Calu3 (cell line): ENCODE measurements at regions not wholly inside any gene's neighbourhood (a gene's known extent, or its start where the extent isn't known, plus 50 kb on each side); places are given as distances from the start of the nearest gene placed in this dataset.

Experiments used
- BruUV-seq: library from RNA; stranded (reverse); fragments of 400-500 nt; replicated peaks from 2 replicates; lab custom pipeline; 2021; lab: Mats Ljungman, UMichigan
- CTCF ChIA-PET: fragments of 300-600 bp; sonication (Branson Sonifier 250); formaldehyde crosslinking; loops from one replicate; lab custom pipeline; 2022; ENCODE audit warnings: antibody characterized with exemption; lab: Charles Lee
- DNase-seq: peaks from one replicate; pipeline ENCODE4 v3.0.0; 2022
- H3K27ac Mint-ChIP-seq: one replicate; pipeline ENCODE4 v1.8.0; 2022; ENCODE audit warnings: mixed read lengths; ENCODE audit not compliant: unreplicated experiment
- H3K27me3 Mint-ChIP-seq: one replicate; pipeline ENCODE4 v1.8.0; 2022; ENCODE audit warnings: mixed read lengths; ENCODE audit not compliant: unreplicated experiment
- H3K36me3 Mint-ChIP-seq: one replicate; pipeline ENCODE4 v1.8.0; 2022; ENCODE audit warnings: mild to moderate bottlenecking, moderate library complexity, mixed read lengths; ENCODE audit not compliant: insufficient read depth, unreplicated experiment
- H3K4me1 Mint-ChIP-seq: one replicate; pipeline ENCODE4 v1.8.0; 2022; ENCODE audit warnings: mild to moderate bottlenecking, low read depth, mixed read lengths; ENCODE audit not compliant: unreplicated experiment
- H3K4me3 Mint-ChIP-seq: one replicate; pipeline ENCODE4 v1.8.0; 2022; ENCODE audit warnings: mild to moderate bottlenecking, low read depth, moderate library complexity, mixed read lengths; ENCODE audit not compliant: unreplicated experiment
- H3K9me3 Mint-ChIP-seq: one replicate; pipeline ENCODE4 v1.8.0; 2022; ENCODE audit warnings: low read depth, mixed read lengths; ENCODE audit not compliant: unreplicated experiment
- intact Hi-C: fragments of 100-400 bp; cut with micrococcal nuclease; formaldehyde crosslinking; loops from one replicate; pipeline ENCODE4 v1.10.0; 2022; ENCODE audit not compliant: unreplicated experiment
- TF ChIP-seq, protein P1 (sequence below): fragments of 200-600 bp; IDR thresholded peaks from one replicate; pipeline ENCODE4 v1.8.0; 2022; ENCODE audit warnings: antibody characterized with exemption; ENCODE audit not compliant: unreplicated experiment

DNA sequence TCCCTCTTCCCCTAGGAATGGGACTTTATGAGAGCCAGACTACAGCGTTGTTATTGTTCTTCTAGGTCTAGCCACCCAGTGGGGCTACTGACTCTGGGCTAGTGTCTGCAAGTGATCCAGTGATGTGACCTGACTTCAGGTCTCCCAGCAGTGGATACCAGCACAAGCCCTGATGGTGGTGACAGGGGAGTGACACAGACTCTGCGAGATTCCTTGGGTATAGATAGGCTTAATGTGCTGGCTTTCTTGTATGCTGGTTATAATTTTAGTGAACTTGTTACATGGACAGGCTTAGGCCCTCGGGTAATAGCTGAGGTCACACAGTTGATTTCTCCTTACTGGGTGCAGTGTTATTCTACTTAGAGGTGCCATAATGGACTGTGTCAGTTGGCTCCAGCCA, 106.9 kb downstream of the TBC1D30 start:
- DNase-seq, result no peak
- intact Hi-C loops, result no loop called here
- BruUV-seq, result no TSS peak
- TF ChIP-seq, protein P1, sequence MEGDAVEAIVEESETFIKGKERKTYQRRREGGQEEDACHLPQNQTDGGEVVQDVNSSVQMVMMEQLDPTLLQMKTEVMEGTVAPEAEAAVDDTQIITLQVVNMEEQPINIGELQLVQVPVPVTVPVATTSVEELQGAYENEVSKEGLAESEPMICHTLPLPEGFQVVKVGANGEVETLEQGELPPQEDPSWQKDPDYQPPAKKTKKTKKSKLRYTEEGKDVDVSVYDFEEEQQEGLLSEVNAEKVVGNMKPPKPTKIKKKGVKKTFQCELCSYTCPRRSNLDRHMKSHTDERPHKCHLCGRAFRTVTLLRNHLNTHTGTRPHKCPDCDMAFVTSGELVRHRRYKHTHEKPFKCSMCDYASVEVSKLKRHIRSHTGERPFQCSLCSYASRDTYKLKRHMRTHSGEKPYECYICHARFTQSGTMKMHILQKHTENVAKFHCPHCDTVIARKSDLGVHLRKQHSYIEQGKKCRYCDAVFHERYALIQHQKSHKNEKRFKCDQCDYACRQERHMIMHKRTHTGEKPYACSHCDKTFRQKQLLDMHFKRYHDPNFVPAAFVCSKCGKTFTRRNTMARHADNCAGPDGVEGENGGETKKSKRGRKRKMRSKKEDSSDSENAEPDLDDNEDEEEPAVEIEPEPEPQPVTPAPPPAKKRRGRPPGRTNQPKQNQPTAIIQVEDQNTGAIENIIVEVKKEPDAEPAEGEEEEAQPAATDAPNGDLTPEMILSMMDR, result no peak
- Mint-ChIP-seq H3K4me3 (no peak overlapping the region), H3K9me3 (no peaks in the 10 kb centered on the region), H3K27ac (no peak overlapping the region), H3K36me3 (no peaks in the 10 kb centered on the region), H3K27me3 (no peaks in the 10 kb centered on the region), H3K4me1 (no peaks in the 10 kb centered on the region)
- CTCF ChIA-PET, result interaction anchor here (0.6 kb wide), 1 partner anchor 10 kb away, joined by 3 read pairs; no protein-coding TSS in a partner anchor

DNA sequence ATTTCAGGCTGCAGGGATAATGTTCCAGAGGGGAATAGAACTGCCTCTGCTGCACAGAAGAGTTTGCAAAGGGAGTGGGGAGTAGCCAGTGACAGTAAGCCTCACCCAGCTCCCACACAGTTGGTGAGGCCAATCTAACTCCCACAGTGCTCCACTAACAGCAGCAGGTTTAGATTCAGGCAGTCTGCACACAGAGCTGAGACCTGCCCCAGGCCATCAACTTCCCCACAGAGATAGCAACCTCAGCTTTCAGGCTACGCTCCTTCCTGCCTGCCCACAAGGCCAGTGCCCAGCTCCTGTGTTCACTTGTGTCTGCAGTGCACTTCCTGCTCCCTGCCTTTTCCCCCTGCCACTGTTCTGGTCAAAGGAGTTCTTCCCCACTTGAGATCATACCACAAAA, 107.5 kb downstream of the TBC1D30 start:
- CTCF ChIA-PET, result interaction anchor here (0.6 kb wide), 1 partner anchor 10 kb away, joined by 3 read pairs; no protein-coding TSS in a partner anchor
- no peak overlapping the region for H3K4me3 Mint-ChIP-seq
- H3K9me3 Mint-ChIP-seq, result no peaks in the 10 kb centered on the region
- no peak for DNase-seq
- no peaks in the 10 kb centered on the region for H3K4me1 Mint-ChIP-seq
- H3K27me3 Mint-ChIP-seq, result no peaks in the 10 kb centered on the region
- no TSS peak for BruUV-seq
- no peaks in the 10 kb centered on the region for H3K36me3 Mint-ChIP-seq
- H3K27ac Mint-ChIP-seq, result no peak overlapping the region
- intact Hi-C loops, result no loop called here
- TF ChIP-seq, protein P1, result no peak

DNA sequence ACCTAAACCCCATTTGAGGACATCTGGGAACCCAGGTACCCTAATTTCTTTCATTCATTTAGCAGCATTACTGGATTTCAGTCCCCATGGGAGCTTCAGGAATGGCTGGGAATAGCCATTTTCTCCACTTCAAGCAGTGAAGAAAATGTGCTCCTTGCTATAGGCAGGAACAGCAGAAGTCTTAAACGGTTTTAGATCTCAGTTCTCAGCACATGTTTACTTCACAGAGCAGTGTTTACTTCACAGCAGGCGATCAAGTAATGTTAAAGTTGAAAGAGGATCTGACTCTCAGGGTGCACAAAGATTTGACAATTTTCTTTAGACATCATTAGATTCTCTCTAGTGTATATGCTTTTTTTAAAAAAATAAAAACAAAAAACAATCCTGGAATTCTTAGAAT, 109.3 kb downstream of the TBC1D30 start:
- intact Hi-C loops, result no loop called here
- peaks cover 2% of the 10 kb centered on the region for H3K9me3 Mint-ChIP-seq
- DNase-seq, result no peak
- H3K27me3 Mint-ChIP-seq, result no peaks in the 10 kb centered on the region
- H3K4me1 Mint-ChIP-seq, result no peaks in the 10 kb centered on the region
- CTCF ChIA-PET, result no interaction called here
- no peaks in the 10 kb centered on the region for H3K36me3 Mint-ChIP-seq
- no TSS peak for BruUV-seq
- TF ChIP-seq, protein P1, result no peak
- H3K27ac Mint-ChIP-seq, result no peak overlapping the region
- no peak overlapping the region for H3K4me3 Mint-ChIP-seq

DNA sequence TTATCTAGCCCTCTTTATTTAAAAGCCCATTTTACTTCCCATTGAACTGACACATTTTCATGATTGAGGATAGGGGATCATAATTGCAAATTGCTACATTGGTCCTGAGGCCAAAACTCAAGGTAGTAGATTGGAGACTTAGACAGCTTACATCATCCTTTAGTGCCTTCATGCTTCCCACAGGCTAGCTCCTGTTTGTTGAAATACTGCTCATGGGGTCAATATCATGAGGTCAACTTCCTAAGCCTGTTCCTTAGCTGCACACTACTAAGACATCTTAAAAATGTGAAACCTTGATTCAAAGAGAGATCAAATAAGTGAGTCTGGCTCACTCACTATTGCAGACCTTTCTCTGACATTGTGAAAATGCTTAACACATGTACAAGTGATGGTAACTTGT, 113.0 kb downstream of the TBC1D30 start:
- Mint-ChIP-seq H3K27ac (no peak overlapping the region), H3K36me3 (no peaks in the 10 kb centered on the region), H3K4me1 (no peaks in the 10 kb centered on the region), H3K4me3 (no peak overlapping the region), H3K9me3 (peaks cover 3% of the 10 kb centered on the region), H3K27me3 (no peaks in the 10 kb centered on the region)
- TF ChIP-seq, protein P1, result no peak
- intact Hi-C loops, result no loop called here
- BruUV-seq, result no TSS peak
- no peak for DNase-seq
- CTCF ChIA-PET, result no interaction called here
